ENCODE measurements at regions not wholly inside any gene's neighbourhood (a gene's known extent, or its start where the extent isn't known, plus 50 kb on each side); places are given as distances from the start of the nearest gene placed in this dataset.

- DNase-seq (ENCODE audit: extremely low spot score): no peak
- TF ChIP-seq CTCF (IDR thresholded peaks at IDR 0.05; ENCODE audit: control extremely low read depth, extremely low read depth, low read depth, missing control alignments): no peak
- CTCF ChIA-PET: interaction anchor here (3.7 kb wide), 1 partner anchor 9 kb away, joined by 18 read pairs; no protein-coding TSS in a partner anchor
- POLR2A ChIA-PET: no interaction called here
These were observed 170.9 kb upstream of the ATF7IP start for GRCh38 chr12:14194572-14194971.

- TF ChIP-seq CTCF (IDR thresholded peaks at IDR 0.05; ENCODE audit: control extremely low read depth, extremely low read depth, low read depth, missing control alignments): no peak
- no peak for DNase-seq (ENCODE audit: extremely low spot score)
- ChIA-PET CTCF (interaction anchor here (0.9 to 3.2 kb wide), 2 partner anchors 12 to 14 kb away, joined by 5 to 12 read pairs; no protein-coding TSS in a partner anchor), POLR2A (no interaction called here)
These were observed 165.9 kb upstream of the ATF7IP start for GRCh38 chr12:14199455-14200198.

GRCh38 chr12:14200598-14200997 is 164.9 kb upstream of the ATF7IP start:
- no peak for DNase-seq (ENCODE audit: extremely low spot score)
- no peak for TF ChIP-seq CTCF (IDR thresholded peaks at IDR 0.05; ENCODE audit: control extremely low read depth, extremely low read depth, low read depth, missing control alignments)
- ChIA-PET CTCF (interaction anchor here (3.2 kb wide), 1 partner anchor 15 kb away, joined by 12 read pairs; no protein-coding TSS in a partner anchor), POLR2A (no interaction called here)

GRCh38 chr12:14201291-14201690 is 164.2 kb upstream of the ATF7IP start:
- CTCF ChIA-PET: no interaction called here
- POLR2A ChIA-PET: no interaction called here
- TF ChIP-seq CTCF (IDR thresholded peaks at IDR 0.05; ENCODE audit: control extremely low read depth, extremely low read depth, low read depth, missing control alignments): no peak
- DNase-seq (ENCODE audit: extremely low spot score): no peak

- POLR2A ChIA-PET: no interaction called here
- no peak for TF ChIP-seq CTCF (IDR thresholded peaks at IDR 0.05; ENCODE audit: control extremely low read depth, extremely low read depth, low read depth, missing control alignments)
- DNase-seq (ENCODE audit: extremely low spot score): no peak
- CTCF ChIA-PET: interaction anchor here (1.2 to 2.6 kb wide), 6 partner anchors 9 to 789 kb away, joined by 3 to 13 read pairs (median 4); no protein-coding TSS in a partner anchor
These were observed 157.5 kb upstream of the ATF7IP start for GRCh38 chr12:14207905-14208551.

GRCh38 chr12:14211947-14212387 is 153.5 kb upstream of the ATF7IP start:
- TF ChIP-seq CTCF (IDR thresholded peaks at IDR 0.05; ENCODE audit: control extremely low read depth, extremely low read depth, low read depth, missing control alignments): no peak
- ChIA-PET POLR2A (no interaction called here), CTCF (interaction anchor here (2.8 kb wide), 1 partner anchor 26 kb away, joined by 11 read pairs; no protein-coding TSS in a partner anchor)
- no peak for DNase-seq (ENCODE audit: extremely low spot score)

Data from GM10248 (cell line).